PFSK-1 (cell line): ENCODE measurements at regions not wholly inside any gene's neighbourhood (a gene's known extent, or its start where the extent isn't known, plus 50 kb on each side); places are given as distances from the start of the nearest gene placed in this dataset.

ENCODE experiments used
- FOXP2 ChIP-seq: optimal IDR thresholded peaks from 2 replicates; pipeline ENCODE3; 2011; ENCODE audit warnings: borderline replicate concordance, control low read depth, inconsistent platforms; ENCODE audit not compliant: insufficient read depth; ENCODE audit errors: extremely low read length, extremely low read depth
- POLR2AphosphoS5 ChIP-seq: IDR thresholded peaks from 2 replicates; pipeline ENCODE4 v1.6.1; 2012; ENCODE audit warnings: low read depth, mild to moderate bottlenecking, control low read depth, low read length, moderate library complexity
- SIN3A ChIP-seq: IDR thresholded peaks from 2 replicates; pipeline ENCODE4 v1.6.1; 2012; ENCODE audit warnings: mild to moderate bottlenecking, low read length, moderate library complexity, borderline replicate concordance; ENCODE audit not compliant: insufficient read depth
- TAF1 ChIP-seq: IDR thresholded peaks from 2 replicates; pipeline ENCODE4 v1.6.1; 2012; ENCODE audit warnings: low read length, control low read depth, borderline replicate concordance; ENCODE audit not compliant: insufficient read depth

GRCh38 chr9:86652736-86653135 is 294.6 kb downstream of the GAS1 start:
- TF ChIP-seq POLR2AphosphoS5: no peak
- TF ChIP-seq TAF1: no peak
- TF ChIP-seq SIN3A: no peak
- no peak for TF ChIP-seq FOXP2
